ENCODE measurements at regions not wholly inside any gene's neighbourhood (a gene's known extent, or its start where the extent isn't known, plus 50 kb on each side); places are given as distances from the start of the nearest gene placed in this dataset.

- TF ChIP-seq CTCF (IDR thresholded peaks at IDR 0.05; ENCODE audit: insufficient read depth, low read depth, low read length): no peak
- Histone ChIP-seq H3K36me3 (ENCODE audit: control insufficient read depth, insufficient read depth, low read length) (no peaks in the 10 kb centered on the region), H3K27me3 (ENCODE audit: control insufficient read depth, insufficient read depth, low read length) (no peaks in the 10 kb centered on the region; the same call in 1 of the 2 replicates), H3K4me3 (ENCODE audit: low read depth, low read length) (no peak overlapping the region)
- no peak for DNase-seq (ENCODE audit: low read depth)
- ChIA-PET POLR2A (no interaction called here), CTCF (no interaction called here)
Measured at GRCh38 chr7:152571068-152571467, 104.9 kb downstream of the XRCC2 start.

- TF ChIP-seq CTCF (IDR thresholded peaks at IDR 0.05; ENCODE audit: insufficient read depth, low read depth, low read length): no peak
- DNase-seq (ENCODE audit: low read depth): no peak
- CTCF ChIA-PET: no interaction called here
- POLR2A ChIA-PET: no interaction called here
- H3K36me3 ChIP-seq (ENCODE audit: control insufficient read depth, insufficient read depth, low read length): no peaks in the 10 kb centered on the region
- H3K27me3 ChIP-seq (ENCODE audit: control insufficient read depth, insufficient read depth, low read length): no peaks in the 10 kb centered on the region
- H3K4me3 ChIP-seq (ENCODE audit: low read depth, low read length): no peak overlapping the region
Measured at GRCh38 chr7:152568972-152569371, 107.0 kb downstream of the XRCC2 start.

GRCh38 chr7:152565731-152566130 is 110.2 kb downstream of the XRCC2 start:
- no peak for DNase-seq (ENCODE audit: low read depth)
- CTCF ChIA-PET: interaction anchor here (0.6 to 0.7 kb wide), 2 partner anchors 12 to 30 kb away, joined by 3 read pairs; no protein-coding TSS in a partner anchor
- no peak overlapping the region for H3K4me3 ChIP-seq (ENCODE audit: low read depth, low read length)
- no peaks in the 10 kb centered on the region for H3K27me3 ChIP-seq (ENCODE audit: control insufficient read depth, insufficient read depth, low read length)
- no peaks in the 10 kb centered on the region for H3K36me3 ChIP-seq (ENCODE audit: control insufficient read depth, insufficient read depth, low read length)
- POLR2A ChIA-PET: no interaction called here
- TF ChIP-seq CTCF (IDR thresholded peaks at IDR 0.05; ENCODE audit: insufficient read depth, low read depth, low read length): no peak

- POLR2A ChIA-PET: no interaction called here
- Histone ChIP-seq H3K4me3 (ENCODE audit: low read depth, low read length) (no peak overlapping the region), H3K36me3 (ENCODE audit: control insufficient read depth, insufficient read depth, low read length) (no peaks in the 10 kb centered on the region), H3K27me3 (ENCODE audit: control insufficient read depth, insufficient read depth, low read length) (no peaks in the 10 kb centered on the region)
- CTCF ChIA-PET: interaction anchor here (0.7 kb wide), 1 partner anchor 11 kb away, joined by 3 read pairs; no protein-coding TSS in a partner anchor
- no peak for TF ChIP-seq CTCF (IDR thresholded peaks at IDR 0.05; ENCODE audit: insufficient read depth, low read depth, low read length)
- DNase-seq (ENCODE audit: low read depth): no peak
Measured at GRCh38 chr7:152564656-152565250, 111.2 kb downstream of the XRCC2 start.

- Histone ChIP-seq H3K4me3 (ENCODE audit: low read depth, low read length) (no peak overlapping the region), H3K36me3 (ENCODE audit: control insufficient read depth, insufficient read depth, low read length) (no peaks in the 10 kb centered on the region), H3K27me3 (ENCODE audit: control insufficient read depth, insufficient read depth, low read length) (no peaks in the 10 kb centered on the region)
- CTCF ChIA-PET: no interaction called here
- no peak for DNase-seq (ENCODE audit: low read depth)
- TF ChIP-seq CTCF (IDR thresholded peaks at IDR 0.05; ENCODE audit: insufficient read depth, low read depth, low read length): no peak
- POLR2A ChIA-PET: no interaction called here
Measured at GRCh38 chr7:152556013-152556755, 119.8 kb downstream of the XRCC2 start.
